ENCODE measurements at regions not wholly inside any gene's neighbourhood (a gene's known extent, or its start where the extent isn't known, plus 50 kb on each side); places are given as distances from the start of the nearest gene placed in this dataset.

DNA sequence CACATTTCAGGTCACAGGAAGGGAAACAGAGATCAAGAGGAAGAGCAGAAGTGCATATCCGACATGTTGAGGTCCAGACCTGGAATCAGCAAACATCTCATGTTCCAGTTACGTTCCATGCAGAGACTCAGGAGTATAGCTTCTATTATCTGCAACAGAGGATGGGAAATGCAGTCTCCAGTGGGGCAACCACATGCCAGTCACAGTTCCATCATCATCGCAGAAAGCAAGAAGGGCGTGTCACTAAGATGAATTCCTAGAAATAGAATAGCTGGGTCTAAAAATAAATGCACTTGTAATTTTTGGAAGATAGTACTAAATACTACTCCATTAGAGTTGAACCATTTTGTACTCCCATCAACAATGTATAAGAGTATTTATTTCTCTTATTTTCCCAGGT lies 133.2 kb upstream of the MDFIC start:
- CTCF ChIA-PET = no interaction called here
- peak; percentile 27; the same call in 1 of the 2 replicates for TF ChIP-seq ZNF585B (tag by site-specific recombination; IDR thresholded peaks at IDR 0.05)
- no peak for TF ChIP-seq ZNF423 (tag by site-specific recombination; IDR thresholded peaks at IDR 0.05)
- TF ChIP-seq, protein P1, sequence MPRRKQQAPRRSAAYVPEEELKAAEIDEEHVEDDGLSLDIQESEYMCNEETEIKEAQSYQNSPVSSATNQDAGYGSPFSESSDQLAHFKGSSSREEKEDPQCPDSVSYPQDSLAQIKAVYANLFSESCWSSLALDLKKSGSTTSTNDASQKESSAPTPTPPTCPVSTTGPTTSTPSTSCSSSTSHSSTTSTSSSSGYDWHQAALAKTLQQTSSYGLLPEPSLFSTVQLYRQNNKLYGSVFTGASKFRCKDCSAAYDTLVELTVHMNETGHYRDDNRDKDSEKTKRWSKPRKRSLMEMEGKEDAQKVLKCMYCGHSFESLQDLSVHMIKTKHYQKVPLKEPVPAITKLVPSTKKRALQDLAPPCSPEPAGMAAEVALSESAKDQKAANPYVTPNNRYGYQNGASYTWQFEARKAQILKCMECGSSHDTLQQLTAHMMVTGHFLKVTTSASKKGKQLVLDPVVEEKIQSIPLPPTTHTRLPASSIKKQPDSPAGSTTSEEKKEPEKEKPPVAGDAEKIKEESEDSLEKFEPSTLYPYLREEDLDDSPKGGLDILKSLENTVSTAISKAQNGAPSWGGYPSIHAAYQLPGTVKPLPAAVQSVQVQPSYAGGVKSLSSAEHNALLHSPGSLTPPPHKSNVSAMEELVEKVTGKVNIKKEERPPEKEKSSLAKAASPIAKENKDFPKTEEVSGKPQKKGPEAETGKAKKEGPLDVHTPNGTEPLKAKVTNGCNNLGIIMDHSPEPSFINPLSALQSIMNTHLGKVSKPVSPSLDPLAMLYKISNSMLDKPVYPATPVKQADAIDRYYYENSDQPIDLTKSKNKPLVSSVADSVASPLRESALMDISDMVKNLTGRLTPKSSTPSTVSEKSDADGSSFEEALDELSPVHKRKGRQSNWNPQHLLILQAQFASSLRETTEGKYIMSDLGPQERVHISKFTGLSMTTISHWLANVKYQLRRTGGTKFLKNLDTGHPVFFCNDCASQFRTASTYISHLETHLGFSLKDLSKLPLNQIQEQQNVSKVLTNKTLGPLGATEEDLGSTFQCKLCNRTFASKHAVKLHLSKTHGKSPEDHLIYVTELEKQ (tag by site-specific recombination; IDR thresholded peaks at IDR 0.05; ENCODE audit: borderline replicate concordance) = no peak
- Histone ChIP-seq H3K27ac (ENCODE audit: extremely low read depth, low read depth, low read length) (no peak overlapping the region), H3K4me3 (ENCODE audit: low read depth, low read length) (no peak overlapping the region), H3K36me3 (ENCODE audit: control insufficient read depth in 2 of 2, insufficient read depth in 1 of 2, low read length in 2 of 2) (no peaks in the 10 kb centered on the region), H3K9me3 (ENCODE audit: control insufficient read depth, insufficient read depth, low read depth, low read length) (no peaks in the 10 kb centered on the region), H3K4me1 (ENCODE audit: control insufficient read depth, insufficient read depth, low read length) (no peaks in the 10 kb centered on the region)
- POLR2A ChIA-PET = no interaction called here

DNA sequence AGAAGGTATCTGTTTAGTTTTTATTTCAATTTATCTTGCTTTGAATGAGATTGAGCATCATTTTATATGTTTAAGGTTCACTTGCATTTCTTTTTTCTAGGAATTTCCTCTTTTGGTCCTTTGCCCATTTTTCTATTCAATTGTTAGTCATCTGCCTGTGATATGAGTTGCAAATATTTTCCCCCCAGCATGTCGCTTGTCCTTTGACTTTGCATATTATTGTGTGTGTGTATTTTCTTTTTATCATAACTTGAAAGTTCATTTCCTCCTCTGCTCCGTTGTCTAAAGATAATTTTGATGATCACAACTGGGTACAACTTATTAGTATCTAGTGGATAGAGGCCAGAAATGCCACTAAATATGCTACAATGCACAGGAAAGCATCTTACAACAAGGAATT lies 132.7 kb upstream of the MDFIC start:
- H3K4me1 ChIP-seq (ENCODE audit: control insufficient read depth, insufficient read depth, low read length) = no peaks in the 10 kb centered on the region
- no peak for TF ChIP-seq ZBTB48 (tag by site-specific recombination; IDR thresholded peaks at IDR 0.05)
- no peak for TF ChIP-seq OSR2 (tag by site-specific recombination; IDR thresholded peaks at IDR 0.05)
- no peak for TF ChIP-seq GLIS2 (tag by site-specific recombination; IDR thresholded peaks at IDR 0.05)
- no peak for TF ChIP-seq ZNF529 (tag by site-specific recombination; IDR thresholded peaks at IDR 0.05; ENCODE audit: insufficient replicate concordance)
- TF ChIP-seq, protein P2, sequence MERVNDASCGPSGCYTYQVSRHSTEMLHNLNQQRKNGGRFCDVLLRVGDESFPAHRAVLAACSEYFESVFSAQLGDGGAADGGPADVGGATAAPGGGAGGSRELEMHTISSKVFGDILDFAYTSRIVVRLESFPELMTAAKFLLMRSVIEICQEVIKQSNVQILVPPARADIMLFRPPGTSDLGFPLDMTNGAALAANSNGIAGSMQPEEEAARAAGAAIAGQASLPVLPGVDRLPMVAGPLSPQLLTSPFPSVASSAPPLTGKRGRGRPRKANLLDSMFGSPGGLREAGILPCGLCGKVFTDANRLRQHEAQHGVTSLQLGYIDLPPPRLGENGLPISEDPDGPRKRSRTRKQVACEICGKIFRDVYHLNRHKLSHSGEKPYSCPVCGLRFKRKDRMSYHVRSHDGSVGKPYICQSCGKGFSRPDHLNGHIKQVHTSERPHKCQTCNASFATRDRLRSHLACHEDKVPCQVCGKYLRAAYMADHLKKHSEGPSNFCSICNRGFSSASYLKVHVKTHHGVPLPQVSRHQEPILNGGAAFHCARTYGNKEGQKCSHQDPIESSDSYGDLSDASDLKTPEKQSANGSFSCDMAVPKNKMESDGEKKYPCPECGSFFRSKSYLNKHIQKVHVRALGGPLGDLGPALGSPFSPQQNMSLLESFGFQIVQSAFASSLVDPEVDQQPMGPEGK (tag by site-specific recombination; IDR thresholded peaks at IDR 0.05) = no peak
- TF ChIP-seq, protein P3, sequence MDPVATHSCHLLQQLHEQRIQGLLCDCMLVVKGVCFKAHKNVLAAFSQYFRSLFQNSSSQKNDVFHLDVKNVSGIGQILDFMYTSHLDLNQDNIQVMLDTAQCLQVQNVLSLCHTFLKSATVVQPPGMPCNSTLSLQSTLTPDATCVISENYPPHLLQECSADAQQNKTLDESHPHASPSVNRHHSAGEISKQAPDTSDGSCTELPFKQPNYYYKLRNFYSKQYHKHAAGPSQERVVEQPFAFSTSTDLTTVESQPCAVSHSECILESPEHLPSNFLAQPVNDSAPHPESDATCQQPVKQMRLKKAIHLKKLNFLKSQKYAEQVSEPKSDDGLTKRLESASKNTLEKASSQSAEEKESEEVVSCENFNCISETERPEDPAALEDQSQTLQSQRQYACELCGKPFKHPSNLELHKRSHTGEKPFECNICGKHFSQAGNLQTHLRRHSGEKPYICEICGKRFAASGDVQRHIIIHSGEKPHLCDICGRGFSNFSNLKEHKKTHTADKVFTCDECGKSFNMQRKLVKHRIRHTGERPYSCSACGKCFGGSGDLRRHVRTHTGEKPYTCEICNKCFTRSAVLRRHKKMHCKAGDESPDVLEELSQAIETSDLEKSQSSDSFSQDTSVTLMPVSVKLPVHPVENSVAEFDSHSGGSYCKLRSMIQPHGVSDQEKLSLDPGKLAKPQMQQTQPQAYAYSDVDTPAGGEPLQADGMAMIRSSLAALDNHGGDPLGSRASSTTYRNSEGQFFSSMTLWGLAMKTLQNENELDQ (tag by site-specific recombination; IDR thresholded peaks at IDR 0.05; ENCODE audit: low read depth) = no peak
- no peak for TF ChIP-seq MEIS1 (CRISPR knock-in tag; IDR thresholded peaks at IDR 0.05; ENCODE audit: borderline replicate concordance)
- TF ChIP-seq ZNF354C (tag by site-specific recombination; IDR thresholded peaks at IDR 0.05; ENCODE audit: borderline replicate concordance, low read depth) = no peak
- TF ChIP-seq, protein P4, sequence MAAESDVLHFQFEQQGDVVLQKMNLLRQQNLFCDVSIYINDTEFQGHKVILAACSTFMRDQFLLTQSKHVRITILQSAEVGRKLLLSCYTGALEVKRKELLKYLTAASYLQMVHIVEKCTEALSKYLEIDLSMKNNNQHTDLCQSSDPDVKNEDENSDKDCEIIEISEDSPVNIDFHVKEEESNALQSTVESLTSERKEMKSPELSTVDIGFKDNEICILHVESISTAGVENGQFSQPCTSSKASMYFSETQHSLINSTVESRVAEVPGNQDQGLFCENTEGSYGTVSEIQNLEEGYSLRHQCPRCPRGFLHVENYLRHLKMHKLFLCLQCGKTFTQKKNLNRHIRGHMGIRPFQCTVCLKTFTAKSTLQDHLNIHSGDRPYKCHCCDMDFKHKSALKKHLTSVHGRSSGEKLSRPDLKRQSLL (tag by site-specific recombination; IDR thresholded peaks at IDR 0.05) = no peak
- TF ChIP-seq, protein P5, sequence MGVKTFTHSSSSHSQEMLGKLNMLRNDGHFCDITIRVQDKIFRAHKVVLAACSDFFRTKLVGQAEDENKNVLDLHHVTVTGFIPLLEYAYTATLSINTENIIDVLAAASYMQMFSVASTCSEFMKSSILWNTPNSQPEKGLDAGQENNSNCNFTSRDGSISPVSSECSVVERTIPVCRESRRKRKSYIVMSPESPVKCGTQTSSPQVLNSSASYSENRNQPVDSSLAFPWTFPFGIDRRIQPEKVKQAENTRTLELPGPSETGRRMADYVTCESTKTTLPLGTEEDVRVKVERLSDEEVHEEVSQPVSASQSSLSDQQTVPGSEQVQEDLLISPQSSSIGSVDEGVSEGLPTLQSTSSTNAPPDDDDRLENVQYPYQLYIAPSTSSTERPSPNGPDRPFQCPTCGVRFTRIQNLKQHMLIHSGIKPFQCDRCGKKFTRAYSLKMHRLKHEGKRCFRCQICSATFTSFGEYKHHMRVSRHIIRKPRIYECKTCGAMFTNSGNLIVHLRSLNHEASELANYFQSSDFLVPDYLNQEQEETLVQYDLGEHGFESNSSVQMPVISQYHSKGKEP (tag by site-specific recombination; IDR thresholded peaks at IDR 0.05) = no peak
- TF ChIP-seq, protein P6, sequence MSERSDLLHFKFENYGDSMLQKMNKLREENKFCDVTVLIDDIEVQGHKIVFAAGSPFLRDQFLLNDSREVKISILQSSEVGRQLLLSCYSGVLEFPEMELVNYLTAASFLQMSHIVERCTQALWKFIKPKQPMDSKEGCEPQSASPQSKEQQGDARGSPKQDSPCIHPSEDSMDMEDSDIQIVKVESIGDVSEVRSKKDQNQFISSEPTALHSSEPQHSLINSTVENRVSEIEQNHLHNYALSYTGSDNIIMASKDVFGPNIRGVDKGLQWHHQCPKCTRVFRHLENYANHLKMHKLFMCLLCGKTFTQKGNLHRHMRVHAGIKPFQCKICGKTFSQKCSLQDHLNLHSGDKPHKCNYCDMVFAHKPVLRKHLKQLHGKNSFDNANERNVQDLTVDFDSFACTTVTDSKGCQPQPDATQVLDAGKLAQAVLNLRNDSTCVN (tag by site-specific recombination; optimal IDR thresholded peaks at IDR 0.05) = no peak
- TF ChIP-seq ZNF792 (tag by site-specific recombination; IDR thresholded peaks at IDR 0.05) = no peak
- TF ChIP-seq FEZF1 (tag by site-specific recombination; IDR thresholded peaks at IDR 0.05) = no peak
- no peak for TF ChIP-seq ZXDB (tag by site-specific recombination; IDR thresholded peaks at IDR 0.05)
- no peak for TF ChIP-seq ZNF2 (tag by site-specific recombination; IDR thresholded peaks at IDR 0.05)
- TF ChIP-seq RBAK (tag by site-specific recombination; IDR thresholded peaks at IDR 0.05) = no peak
- TF ChIP-seq HOXC10 (CRISPR knock-in tag; IDR thresholded peaks at IDR 0.05) = no peak
- TF ChIP-seq, protein P7, sequence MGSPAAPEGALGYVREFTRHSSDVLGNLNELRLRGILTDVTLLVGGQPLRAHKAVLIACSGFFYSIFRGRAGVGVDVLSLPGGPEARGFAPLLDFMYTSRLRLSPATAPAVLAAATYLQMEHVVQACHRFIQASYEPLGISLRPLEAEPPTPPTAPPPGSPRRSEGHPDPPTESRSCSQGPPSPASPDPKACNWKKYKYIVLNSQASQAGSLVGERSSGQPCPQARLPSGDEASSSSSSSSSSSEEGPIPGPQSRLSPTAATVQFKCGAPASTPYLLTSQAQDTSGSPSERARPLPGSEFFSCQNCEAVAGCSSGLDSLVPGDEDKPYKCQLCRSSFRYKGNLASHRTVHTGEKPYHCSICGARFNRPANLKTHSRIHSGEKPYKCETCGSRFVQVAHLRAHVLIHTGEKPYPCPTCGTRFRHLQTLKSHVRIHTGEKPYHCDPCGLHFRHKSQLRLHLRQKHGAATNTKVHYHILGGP (tag by site-specific recombination; IDR thresholded peaks at IDR 0.05) = no peak
- no peak for TF ChIP-seq ZNF626 (tag by site-specific recombination; IDR thresholded peaks at IDR 0.05)
- H3K27ac ChIP-seq (ENCODE audit: extremely low read depth, low read depth, low read length) = no peak overlapping the region
- CTCF ChIA-PET = no interaction called here
- POLR2A ChIA-PET = no interaction called here
- H3K9me3 ChIP-seq (ENCODE audit: control insufficient read depth, insufficient read depth, low read depth, low read length) = no peaks in the 10 kb centered on the region
- no peaks in the 10 kb centered on the region for H3K36me3 ChIP-seq (ENCODE audit: control insufficient read depth in 2 of 2, insufficient read depth in 1 of 2, low read length in 2 of 2)
- H3K4me3 ChIP-seq (ENCODE audit: low read depth, low read length) = no peak overlapping the region

All from HEK293 (cell line).